ENCODE measurements at regions not wholly inside any gene's neighbourhood (a gene's known extent, or its start where the extent isn't known, plus 50 kb on each side); places are given as distances from the start of the nearest gene placed in this dataset.

DNA sequence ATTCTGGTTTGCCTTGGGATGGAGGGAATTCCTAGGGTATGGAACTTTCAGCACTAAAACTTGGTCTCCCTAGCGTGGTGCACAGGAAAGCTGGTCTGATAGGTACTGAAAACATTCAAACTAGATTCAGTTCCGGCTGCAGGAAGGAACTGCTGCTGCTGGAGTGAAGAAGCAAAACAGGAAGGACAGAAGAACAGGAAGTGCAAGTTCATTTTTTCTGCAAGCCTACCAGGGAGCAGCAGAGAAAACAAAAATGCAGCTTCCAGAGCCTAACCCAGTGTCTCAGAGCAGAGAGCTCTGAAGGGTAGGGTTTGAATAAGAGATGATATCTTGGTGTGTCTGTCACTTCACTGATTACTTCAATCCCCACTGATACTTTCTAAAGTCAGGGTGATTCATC, 165.2 kb downstream of the VRK1 start:
- H3K27me3 ChIP-seq (ENCODE audit: control insufficient read depth, insufficient read depth, low read length): no peaks in the 10 kb centered on the region
- no peak overlapping the region for H3K4me3 ChIP-seq (ENCODE audit: low read depth, low read length)
- CTCF ChIA-PET: no interaction called here
- TF ChIP-seq, protein P1, sequence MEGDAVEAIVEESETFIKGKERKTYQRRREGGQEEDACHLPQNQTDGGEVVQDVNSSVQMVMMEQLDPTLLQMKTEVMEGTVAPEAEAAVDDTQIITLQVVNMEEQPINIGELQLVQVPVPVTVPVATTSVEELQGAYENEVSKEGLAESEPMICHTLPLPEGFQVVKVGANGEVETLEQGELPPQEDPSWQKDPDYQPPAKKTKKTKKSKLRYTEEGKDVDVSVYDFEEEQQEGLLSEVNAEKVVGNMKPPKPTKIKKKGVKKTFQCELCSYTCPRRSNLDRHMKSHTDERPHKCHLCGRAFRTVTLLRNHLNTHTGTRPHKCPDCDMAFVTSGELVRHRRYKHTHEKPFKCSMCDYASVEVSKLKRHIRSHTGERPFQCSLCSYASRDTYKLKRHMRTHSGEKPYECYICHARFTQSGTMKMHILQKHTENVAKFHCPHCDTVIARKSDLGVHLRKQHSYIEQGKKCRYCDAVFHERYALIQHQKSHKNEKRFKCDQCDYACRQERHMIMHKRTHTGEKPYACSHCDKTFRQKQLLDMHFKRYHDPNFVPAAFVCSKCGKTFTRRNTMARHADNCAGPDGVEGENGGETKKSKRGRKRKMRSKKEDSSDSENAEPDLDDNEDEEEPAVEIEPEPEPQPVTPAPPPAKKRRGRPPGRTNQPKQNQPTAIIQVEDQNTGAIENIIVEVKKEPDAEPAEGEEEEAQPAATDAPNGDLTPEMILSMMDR (IDR thresholded peaks at IDR 0.05; ENCODE audit: insufficient read depth, low read depth, low read length): no peak
- POLR2A ChIA-PET: no interaction called here
- no peaks in the 10 kb centered on the region for H3K36me3 ChIP-seq (ENCODE audit: control insufficient read depth, insufficient read depth, low read length)
- DNase-seq (ENCODE audit: low read depth): no peak

DNA sequence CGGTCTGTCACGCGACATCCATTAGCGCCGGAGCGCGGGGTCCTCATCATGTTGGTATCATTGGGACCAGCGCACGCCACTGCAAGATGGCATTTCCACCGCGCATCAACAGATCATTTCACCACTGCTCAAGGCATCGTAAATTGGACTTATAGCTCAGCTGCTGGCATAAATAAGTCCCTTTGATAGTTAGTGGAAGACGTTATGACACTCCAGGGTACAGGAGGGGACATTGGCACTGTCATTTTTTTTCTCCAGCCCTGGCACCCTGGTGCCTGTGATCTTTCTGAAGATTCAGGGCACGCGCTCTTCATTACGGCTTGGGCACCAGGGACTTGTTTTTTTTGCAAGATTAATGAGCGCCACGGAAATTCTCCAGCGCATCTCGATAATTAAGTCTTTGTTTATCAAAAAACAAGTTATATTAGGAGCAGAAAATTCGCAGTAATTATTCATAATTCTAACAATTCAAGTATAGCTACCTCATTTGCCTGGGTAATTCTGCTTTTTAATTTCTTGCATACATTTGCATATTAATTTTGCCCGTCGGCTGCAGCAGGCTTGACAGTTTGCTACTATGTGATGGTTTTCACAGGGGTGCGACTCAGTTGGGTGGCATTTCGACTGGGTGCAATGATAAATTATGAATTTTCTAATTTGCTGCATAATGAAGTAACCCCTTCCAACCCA, 167.7 kb downstream of the VRK1 start:
- TF ChIP-seq, protein P1 (IDR thresholded peaks at IDR 0.05; ENCODE audit: insufficient read depth, low read depth, low read length): no peak
- H3K27me3 ChIP-seq (ENCODE audit: control insufficient read depth, insufficient read depth, low read length): no peaks in the 10 kb centered on the region
- no peak for DNase-seq (ENCODE audit: low read depth)
- ChIA-PET CTCF (no interaction called here), POLR2A (no interaction called here)
- no peak overlapping the region for H3K4me3 ChIP-seq (ENCODE audit: low read depth, low read length)
- H3K36me3 ChIP-seq (ENCODE audit: control insufficient read depth, insufficient read depth, low read length): no peaks in the 10 kb centered on the region

DNA sequence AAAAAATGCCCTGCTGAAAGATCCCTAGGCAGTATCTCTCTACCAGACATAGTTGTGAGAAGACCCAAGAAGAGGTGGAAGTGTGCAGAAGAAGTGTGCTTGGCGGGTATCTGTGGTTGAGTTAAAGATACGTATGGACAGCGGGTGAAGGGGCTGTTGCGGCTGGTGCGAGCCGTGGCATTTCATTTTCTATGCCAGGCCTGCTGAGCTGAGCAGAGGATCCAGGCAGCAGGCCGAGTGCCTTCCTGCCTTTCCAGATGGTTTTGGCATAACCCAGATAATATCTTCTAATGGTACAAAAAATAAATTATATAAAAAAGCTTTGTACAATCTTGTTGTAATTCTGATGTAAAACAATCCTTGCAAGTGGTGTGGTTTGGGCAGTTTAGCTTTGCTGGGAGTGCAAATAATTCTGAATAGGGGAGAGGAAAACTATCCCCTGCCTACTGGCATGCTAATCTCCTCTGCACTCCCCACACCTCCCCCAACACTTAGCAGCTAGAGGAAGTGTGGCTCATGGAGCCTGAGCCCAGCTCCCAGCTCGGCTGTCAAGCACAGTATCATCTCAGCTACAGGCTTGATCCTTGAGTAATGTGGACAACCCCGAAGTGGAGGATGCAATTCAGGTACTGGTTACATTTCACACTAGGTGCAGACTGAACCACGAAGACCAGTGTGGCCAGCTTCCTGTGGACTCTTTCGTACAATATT, 168.9 kb downstream of the VRK1 start:
- TF ChIP-seq, protein P1 (IDR thresholded peaks at IDR 0.05; ENCODE audit: insufficient read depth, low read depth, low read length): no peak
- no peak for DNase-seq (ENCODE audit: low read depth)
- Histone ChIP-seq H3K4me3 (ENCODE audit: low read depth, low read length) (no peak overlapping the region), H3K27me3 (ENCODE audit: control insufficient read depth, insufficient read depth, low read length) (no peaks in the 10 kb centered on the region), H3K36me3 (ENCODE audit: control insufficient read depth, insufficient read depth, low read length) (no peaks in the 10 kb centered on the region)
- CTCF ChIA-PET: no interaction called here
- POLR2A ChIA-PET: no interaction called here

DNA sequence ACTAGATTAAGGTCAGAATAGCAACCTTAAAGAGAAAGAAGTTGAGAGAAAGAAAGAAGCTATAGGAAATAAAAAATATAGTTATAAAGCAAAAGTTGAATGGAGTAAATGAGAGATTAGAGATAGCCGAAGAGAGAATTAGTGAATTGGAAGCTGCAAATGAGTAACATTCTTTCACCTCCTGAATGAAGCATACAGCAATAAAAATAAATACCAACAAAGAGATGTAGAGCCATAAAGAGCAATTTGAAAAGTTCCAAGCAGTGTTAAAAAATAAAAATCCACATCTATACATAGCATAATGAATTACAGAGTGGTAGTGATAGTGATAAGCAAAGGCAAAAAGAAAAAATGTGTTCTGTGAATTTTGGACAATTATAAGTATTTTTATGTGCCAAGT, 177.9 kb downstream of the VRK1 start:
- no peak overlapping the region for H3K4me3 ChIP-seq (ENCODE audit: low read depth, low read length)
- POLR2A ChIA-PET: no interaction called here
- CTCF ChIA-PET: no interaction called here
- TF ChIP-seq, protein P1 (IDR thresholded peaks at IDR 0.05; ENCODE audit: insufficient read depth, low read depth, low read length): no peak
- no peak for DNase-seq (ENCODE audit: low read depth)
- H3K27me3 ChIP-seq (ENCODE audit: control insufficient read depth, insufficient read depth, low read length): no peaks in the 10 kb centered on the region
- no peaks in the 10 kb centered on the region for H3K36me3 ChIP-seq (ENCODE audit: control insufficient read depth, insufficient read depth, low read length)

DNA sequence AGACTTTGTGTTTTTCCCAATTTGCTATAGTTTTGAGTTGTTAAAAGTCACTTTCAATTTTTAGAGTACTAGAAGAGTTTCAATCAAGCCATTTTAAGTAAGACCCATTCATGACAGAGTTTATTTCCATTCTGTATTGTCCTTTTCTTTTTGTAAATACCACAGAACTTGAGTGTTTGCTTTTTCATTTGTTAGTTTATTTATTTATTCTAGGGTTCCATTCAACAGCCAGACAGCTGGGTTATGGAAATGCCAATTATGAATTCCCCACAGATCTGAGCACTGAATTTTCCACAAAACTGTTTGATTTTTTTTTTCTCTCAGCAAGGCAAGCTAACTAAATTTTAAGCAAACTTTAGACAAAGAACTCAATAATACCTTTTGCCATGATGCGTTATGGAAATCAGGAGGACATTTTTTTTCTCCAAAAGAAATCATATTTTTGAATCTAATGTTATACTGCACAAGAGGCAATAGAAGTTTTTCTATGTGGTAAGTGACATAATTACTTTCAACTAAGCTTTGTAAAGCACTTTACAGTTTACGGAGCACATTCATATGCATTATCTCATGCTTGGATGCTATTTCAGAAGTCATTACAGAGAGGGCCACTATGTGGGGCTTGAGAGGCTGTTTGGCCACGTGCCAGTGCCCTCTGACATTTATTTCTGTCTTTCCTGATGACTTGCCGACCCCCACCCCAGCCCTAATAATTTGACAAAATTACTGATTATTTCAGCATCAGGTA, 181.5 kb downstream of the VRK1 start:
- TF ChIP-seq, protein P1 (IDR thresholded peaks at IDR 0.05; ENCODE audit: insufficient read depth, low read depth, low read length): no peak
- no peaks in the 10 kb centered on the region for H3K27me3 ChIP-seq (ENCODE audit: control insufficient read depth, insufficient read depth, low read length)
- no peak for DNase-seq (ENCODE audit: low read depth)
- no peaks in the 10 kb centered on the region for H3K36me3 ChIP-seq (ENCODE audit: control insufficient read depth, insufficient read depth, low read length)
- H3K4me3 ChIP-seq (ENCODE audit: low read depth, low read length): no peak overlapping the region
- CTCF ChIA-PET: no interaction called here
- POLR2A ChIA-PET: no interaction called here
